H1 (cell line): ENCODE measurements at regions not wholly inside any gene's neighbourhood (a gene's known extent, or its start where the extent isn't known, plus 50 kb on each side); places are given as distances from the start of the nearest gene placed in this dataset.

ENCODE experiments used
- CTCF ChIP-seq, 3 experiments: IDR thresholded peaks; 1 replicate in 2 of 3; 2 replicates in 1 of 3; pipeline versions ENCODE4 v1.5.1 to v1.6.1; 2011; ENCODE audit warnings: low read length in 3 of 3, mild to moderate bottlenecking in 3 of 3, inconsistent platforms in 2 of 3, low read depth in 1 of 3, moderate library complexity in 1 of 3; ENCODE audit not compliant: insufficient read depth in 1 of 3; ENCODE audit errors: control extremely low read depth in 1 of 3
- EP300 ChIP-seq, 2 experiments: IDR thresholded peaks; 1 replicate in 1 of 2; 2 replicates in 1 of 2; pipeline ENCODE4 v1.6.1; 2011 to 2012; ENCODE audit warnings: low read depth in 2 of 2, low read length in 2 of 2, mild to moderate bottlenecking in 2 of 2, borderline replicate concordance in 1 of 2, inconsistent platforms in 1 of 2, moderate library complexity in 1 of 2
- MAFK ChIP-seq: IDR thresholded peaks from 2 replicates; pipeline ENCODE4 v1.6.1; 2012; ENCODE audit warnings: low read depth, mild to moderate bottlenecking, improper control_type of control experiment, low read length
- MAX ChIP-seq: IDR thresholded peaks from 2 replicates; pipeline ENCODE4 v1.6.1; 2012; ENCODE audit warnings: inconsistent platforms
- POLR2A ChIP-seq, 2 experiments: IDR thresholded peaks; 1 replicate in 1 of 2; 2 replicates in 1 of 2; pipeline ENCODE4 v1.6.1; 2011; ENCODE audit warnings: low read depth in 2 of 2, low read length in 2 of 2, mild to moderate bottlenecking in 2 of 2; ENCODE audit errors: control extremely low read depth in 1 of 2
- POLR2AphosphoS5 ChIP-seq: IDR thresholded peaks from 2 replicates; pipeline ENCODE4 v1.6.1; 2011; ENCODE audit warnings: low read depth, low read length
- SIN3A ChIP-seq, 2 experiments: IDR thresholded peaks in 1 of 2; conservative IDR thresholded peaks in 1 of 2; 2 replicates each; pipeline ENCODE4 v1.6.1; 2011 to 2012; ENCODE audit warnings: low read length in 2 of 2, improper control_type of control experiment in 1 of 2, low read depth in 1 of 2, mild to moderate bottlenecking in 1 of 2
- SIRT6 ChIP-seq: IDR thresholded peaks from one replicate; pipeline ENCODE4 v1.7.1; 2012; ENCODE audit warnings: low read length, inconsistent platforms
- TAF1 ChIP-seq: IDR thresholded peaks from 2 replicates; pipeline ENCODE4 v1.6.1; 2011; ENCODE audit warnings: mild to moderate bottlenecking, low read depth, low read length
- TBP ChIP-seq: IDR thresholded peaks from 2 replicates; pipeline ENCODE4 v1.6.1; 2011; ENCODE audit warnings: low read depth, low read length, improper control_type of control experiment
- USF2 ChIP-seq: IDR thresholded peaks from 2 replicates; pipeline ENCODE4 v1.6.1; 2011; ENCODE audit warnings: low read length, improper control_type of control experiment

- TF ChIP-seq CTCF (IDR thresholded peaks at IDR 0.05; ENCODE audit: control extremely low read depth in 1 of 3, insufficient read depth in 1 of 3, low read depth in 1 of 3, low read length in 3 of 3) (no peak), POLR2AphosphoS5 (no peak), TAF1 (no peak), POLR2A (IDR thresholded peaks at IDR 0.05; ENCODE audit: control extremely low read depth in 1 of 2, low read depth in 2 of 2, low read length in 2 of 2) (no peak), TBP (no peak), EP300 (IDR thresholded peaks at IDR 0.05; ENCODE audit: borderline replicate concordance in 1 of 2, low read depth in 2 of 2, low read length in 2 of 2) (no peak), MAFK (no peak), MAX (no peak), SIRT6 (no peak), USF2 (no peak), SIN3A (conservative IDR thresholded peaks at IDR 0.05 in 1 of 2, IDR thresholded peaks at IDR 0.05 in 1 of 2; ENCODE audit: low read depth in 1 of 2, low read length in 2 of 2) (no peak)
Measured at GRCh38 chr3:182445576-182445975, 347.7 kb upstream of the ATP11B start.
